ENCODE measurements at regions not wholly inside any gene's neighbourhood (a gene's known extent, or its start where the extent isn't known, plus 50 kb on each side); places are given as distances from the start of the nearest gene placed in this dataset.

GRCh38 chr2:192546565-192546964 is 351.8 kb upstream of the TMEFF2 start:
- Histone ChIP-seq H2BK20ac (ENCODE audit: low read length) (no peak overlapping the region), H2BK120ac (replicated peaks; ENCODE audit: low read depth, low read length) (no peak overlapping the region), H3K9me3 (ENCODE audit: insufficient read depth in 2 of 2, low read depth in 1 of 2, low read length in 1 of 2) (no peaks in the 10 kb centered on the region), H3K23me2 (ENCODE audit: low read depth, low read length) (no peaks in the 10 kb centered on the region), H2BK12ac (ENCODE audit: low read depth, low read length) (no peak overlapping the region), H3K27me3 (replicated peaks in 1 of 4; ENCODE audit: control insufficient read depth in 3 of 4, extremely low read depth in 1 of 4, insufficient read depth in 3 of 4, low read length in 3 of 4) (no peaks in the 10 kb centered on the region), H3K18ac (ENCODE audit: extremely low read depth, low read length) (no peak overlapping the region), H4K5ac (ENCODE audit: insufficient read length, low read depth, low read length) (no peak overlapping the region), H3K4me3 (ENCODE audit: extremely low read depth in 1 of 4, insufficient read depth in 2 of 4, low read depth in 3 of 4, low read length in 4 of 4) (no peak overlapping the region), H3K4me2 (ENCODE audit: insufficient read depth in 1 of 2, low read depth in 2 of 2, low read length in 2 of 2) (no peak overlapping the region), H3K79me1 (ENCODE audit: low read depth, low read length) (no peaks in the 10 kb centered on the region), H3K79me2 (ENCODE audit: control insufficient read depth in 1 of 2, insufficient read depth in 2 of 2, low read length in 2 of 2) (no peaks in the 10 kb centered on the region), H4K8ac (ENCODE audit: extremely low read depth, insufficient read depth, low read length) (no peak overlapping the region), H3K4ac (replicated peaks; ENCODE audit: insufficient read length, low read depth, low read length) (no peak overlapping the region), H3K23ac (ENCODE audit: insufficient read length) (no peak overlapping the region), H2BK5ac (ENCODE audit: low read depth, low read length) (no peak overlapping the region), H3K9ac (replicated peaks in 1 of 4; ENCODE audit: extremely low read depth in 1 of 4, low read depth in 3 of 4, low read length in 3 of 4) (no peak overlapping the region), H3K36me3 (ENCODE audit: control insufficient read depth in 2 of 4, insufficient read depth in 4 of 4, low read length in 3 of 4) (no peaks in the 10 kb centered on the region), H3K14ac (ENCODE audit: insufficient read length) (no peak overlapping the region), H3K27ac (ENCODE audit: low read depth, low read length) (no peak overlapping the region), H4K20me1 (replicated peaks in 1 of 2; ENCODE audit: control insufficient read depth in 1 of 2, insufficient read depth in 2 of 2, low read length in 2 of 2) (no peaks in the 10 kb centered on the region), H2AFZ (ENCODE audit: low read length) (no peak overlapping the region), H2BK15ac (ENCODE audit: low read length) (no peak overlapping the region), H3K4me1 (replicated peaks in 1 of 4; ENCODE audit: control insufficient read depth in 3 of 4, insufficient read depth in 4 of 4, low read length in 3 of 4) (peaks cover 0 to 5% (median 0%) of the 10 kb centered on the region in 4 experiments; a peak in 2 of 7 replicates), H2AK5ac (ENCODE audit: low read depth, low read length) (no peak overlapping the region), H4K91ac (replicated peaks; ENCODE audit: insufficient read length, low read length) (no peak overlapping the region), H3K56ac (replicated peaks; ENCODE audit: insufficient read length, low read depth, low read length) (no peak overlapping the region)
- WGBS, 2 experiments (ENCODE audit: extremely low coverage in 1 of 2, insufficient coverage in 1 of 2, insufficient read length in 1 of 2, insufficient replicate concordance in 2 of 2, low coverage in 1 of 2, low lambda C conversion rate in 2 of 2, missing lambda C conversion rate in 1 of 2) = 88% methylated on average over 3 of the region's 3 CpGs; no CpG with 5 or more reads in 1 of the 2 experiments
- ChIA-PET POLR2A (ENCODE audit: partially characterized antibody) (no interaction called here), CTCF (ENCODE audit: partially characterized antibody) (no interaction called here)
- FAIRE-seq = no peak
- no peak for DNase-seq (ENCODE audit: low read depth in 1 of 2, low spot score in 2 of 2)
- TF ChIP-seq, protein P1, sequence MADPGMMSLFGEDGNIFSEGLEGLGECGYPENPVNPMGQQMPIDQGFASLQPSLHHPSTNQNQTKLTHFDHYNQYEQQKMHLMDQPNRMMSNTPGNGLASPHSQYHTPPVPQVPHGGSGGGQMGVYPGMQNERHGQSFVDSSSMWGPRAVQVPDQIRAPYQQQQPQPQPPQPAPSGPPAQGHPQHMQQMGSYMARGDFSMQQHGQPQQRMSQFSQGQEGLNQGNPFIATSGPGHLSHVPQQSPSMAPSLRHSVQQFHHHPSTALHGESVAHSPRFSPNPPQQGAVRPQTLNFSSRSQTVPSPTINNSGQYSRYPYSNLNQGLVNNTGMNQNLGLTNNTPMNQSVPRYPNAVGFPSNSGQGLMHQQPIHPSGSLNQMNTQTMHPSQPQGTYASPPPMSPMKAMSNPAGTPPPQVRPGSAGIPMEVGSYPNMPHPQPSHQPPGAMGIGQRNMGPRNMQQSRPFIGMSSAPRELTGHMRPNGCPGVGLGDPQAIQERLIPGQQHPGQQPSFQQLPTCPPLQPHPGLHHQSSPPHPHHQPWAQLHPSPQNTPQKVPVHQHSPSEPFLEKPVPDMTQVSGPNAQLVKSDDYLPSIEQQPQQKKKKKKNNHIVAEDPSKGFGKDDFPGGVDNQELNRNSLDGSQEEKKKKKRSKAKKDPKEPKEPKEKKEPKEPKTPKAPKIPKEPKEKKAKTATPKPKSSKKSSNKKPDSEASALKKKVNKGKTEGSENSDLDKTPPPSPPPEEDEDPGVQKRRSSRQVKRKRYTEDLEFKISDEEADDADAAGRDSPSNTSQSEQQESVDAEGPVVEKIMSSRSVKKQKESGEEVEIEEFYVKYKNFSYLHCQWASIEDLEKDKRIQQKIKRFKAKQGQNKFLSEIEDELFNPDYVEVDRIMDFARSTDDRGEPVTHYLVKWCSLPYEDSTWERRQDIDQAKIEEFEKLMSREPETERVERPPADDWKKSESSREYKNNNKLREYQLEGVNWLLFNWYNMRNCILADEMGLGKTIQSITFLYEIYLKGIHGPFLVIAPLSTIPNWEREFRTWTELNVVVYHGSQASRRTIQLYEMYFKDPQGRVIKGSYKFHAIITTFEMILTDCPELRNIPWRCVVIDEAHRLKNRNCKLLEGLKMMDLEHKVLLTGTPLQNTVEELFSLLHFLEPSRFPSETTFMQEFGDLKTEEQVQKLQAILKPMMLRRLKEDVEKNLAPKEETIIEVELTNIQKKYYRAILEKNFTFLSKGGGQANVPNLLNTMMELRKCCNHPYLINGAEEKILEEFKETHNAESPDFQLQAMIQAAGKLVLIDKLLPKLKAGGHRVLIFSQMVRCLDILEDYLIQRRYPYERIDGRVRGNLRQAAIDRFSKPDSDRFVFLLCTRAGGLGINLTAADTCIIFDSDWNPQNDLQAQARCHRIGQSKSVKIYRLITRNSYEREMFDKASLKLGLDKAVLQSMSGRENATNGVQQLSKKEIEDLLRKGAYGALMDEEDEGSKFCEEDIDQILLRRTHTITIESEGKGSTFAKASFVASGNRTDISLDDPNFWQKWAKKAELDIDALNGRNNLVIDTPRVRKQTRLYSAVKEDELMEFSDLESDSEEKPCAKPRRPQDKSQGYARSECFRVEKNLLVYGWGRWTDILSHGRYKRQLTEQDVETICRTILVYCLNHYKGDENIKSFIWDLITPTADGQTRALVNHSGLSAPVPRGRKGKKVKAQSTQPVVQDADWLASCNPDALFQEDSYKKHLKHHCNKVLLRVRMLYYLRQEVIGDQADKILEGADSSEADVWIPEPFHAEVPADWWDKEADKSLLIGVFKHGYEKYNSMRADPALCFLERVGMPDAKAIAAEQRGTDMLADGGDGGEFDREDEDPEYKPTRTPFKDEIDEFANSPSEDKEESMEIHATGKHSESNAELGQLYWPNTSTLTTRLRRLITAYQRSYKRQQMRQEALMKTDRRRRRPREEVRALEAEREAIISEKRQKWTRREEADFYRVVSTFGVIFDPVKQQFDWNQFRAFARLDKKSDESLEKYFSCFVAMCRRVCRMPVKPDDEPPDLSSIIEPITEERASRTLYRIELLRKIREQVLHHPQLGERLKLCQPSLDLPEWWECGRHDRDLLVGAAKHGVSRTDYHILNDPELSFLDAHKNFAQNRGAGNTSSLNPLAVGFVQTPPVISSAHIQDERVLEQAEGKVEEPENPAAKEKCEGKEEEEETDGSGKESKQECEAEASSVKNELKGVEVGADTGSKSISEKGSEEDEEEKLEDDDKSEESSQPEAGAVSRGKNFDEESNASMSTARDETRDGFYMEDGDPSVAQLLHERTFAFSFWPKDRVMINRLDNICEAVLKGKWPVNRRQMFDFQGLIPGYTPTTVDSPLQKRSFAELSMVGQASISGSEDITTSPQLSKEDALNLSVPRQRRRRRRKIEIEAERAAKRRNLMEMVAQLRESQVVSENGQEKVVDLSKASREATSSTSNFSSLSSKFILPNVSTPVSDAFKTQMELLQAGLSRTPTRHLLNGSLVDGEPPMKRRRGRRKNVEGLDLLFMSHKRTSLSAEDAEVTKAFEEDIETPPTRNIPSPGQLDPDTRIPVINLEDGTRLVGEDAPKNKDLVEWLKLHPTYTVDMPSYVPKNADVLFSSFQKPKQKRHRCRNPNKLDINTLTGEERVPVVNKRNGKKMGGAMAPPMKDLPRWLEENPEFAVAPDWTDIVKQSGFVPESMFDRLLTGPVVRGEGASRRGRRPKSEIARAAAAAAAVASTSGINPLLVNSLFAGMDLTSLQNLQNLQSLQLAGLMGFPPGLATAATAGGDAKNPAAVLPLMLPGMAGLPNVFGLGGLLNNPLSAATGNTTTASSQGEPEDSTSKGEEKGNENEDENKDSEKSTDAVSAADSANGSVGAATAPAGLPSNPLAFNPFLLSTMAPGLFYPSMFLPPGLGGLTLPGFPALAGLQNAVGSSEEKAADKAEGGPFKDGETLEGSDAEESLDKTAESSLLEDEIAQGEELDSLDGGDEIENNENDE (IDR thresholded peaks at IDR 0.05; ENCODE audit: insufficient replicate concordance, low read length) = no peak
